Neural cell (in vitro differentiated cells): ENCODE measurements at regions not wholly inside any gene's neighbourhood (a gene's known extent, or its start where the extent isn't known, plus 50 kb on each side); places are given as distances from the start of the nearest gene placed in this dataset.

Experiments
- CTCF ChIP-seq: fragments of 450-650 bp; IDR thresholded peaks from 2 replicates; pipeline ENCODE4 v1.5.1; 2014; ENCODE audit warnings: antibody characterized with exemption, mild to moderate bottlenecking, moderate library complexity; ENCODE audit not compliant: poor library complexity, severe bottlenecking
- EP300 ChIP-seq: fragments of 450-650 bp; conservative IDR thresholded peaks from 2 replicates; pipeline ENCODE4 v1.6.1; 2014; ENCODE audit warnings: antibody characterized with exemption, mild to moderate bottlenecking, moderate library complexity; ENCODE audit not compliant: poor library complexity, severe bottlenecking
- EZH2 ChIP-seq: fragments of 200-600, 300-800 bp; shearing (Covaris generic), sonication (generic); IDR thresholded peaks from 2 replicates; pipeline ENCODE4 v1.6.1; 2014; ENCODE audit warnings: antibody characterized with exemption, low read length, borderline replicate concordance, mild to moderate bottlenecking; ENCODE audit not compliant: insufficient read depth, poor library complexity, severe bottlenecking
- POLR2AphosphoS5 ChIP-seq: IDR thresholded peaks from 2 replicates; pipeline ENCODE4 v1.6.1; 2012
- RAD21 ChIP-seq: fragments of 450-650 bp; conservative IDR thresholded peaks from 2 replicates; pipeline ENCODE4 v1.6.1; 2014; ENCODE audit warnings: antibody characterized with exemption, mild to moderate bottlenecking, moderate library complexity
- SMC3 ChIP-seq: fragments of 450-650 bp; conservative IDR thresholded peaks from 2 replicates; pipeline ENCODE4 v1.6.1; 2014; ENCODE audit warnings: antibody characterized with exemption, mild to moderate bottlenecking, moderate library complexity; ENCODE audit not compliant: poor library complexity
- TAF1 ChIP-seq: IDR thresholded peaks from 2 replicates; pipeline ENCODE4 v1.6.1; 2012; ENCODE audit warnings: low read depth

- no peak for TF ChIP-seq CTCF
- no peak for TF ChIP-seq POLR2AphosphoS5
- TF ChIP-seq EZH2: no peak
- no peak for TF ChIP-seq TAF1
- no peak for TF ChIP-seq RAD21
- TF ChIP-seq SMC3: no peak
- no peak for TF ChIP-seq EP300
These were observed 213.8 kb downstream of the NEBL start for GRCh38 chr10:20683345-20683744.
